ENCODE measurements at regions not wholly inside any gene's neighbourhood (a gene's known extent, or its start where the extent isn't known, plus 50 kb on each side); places are given as distances from the start of the nearest gene placed in this dataset.

DNA sequence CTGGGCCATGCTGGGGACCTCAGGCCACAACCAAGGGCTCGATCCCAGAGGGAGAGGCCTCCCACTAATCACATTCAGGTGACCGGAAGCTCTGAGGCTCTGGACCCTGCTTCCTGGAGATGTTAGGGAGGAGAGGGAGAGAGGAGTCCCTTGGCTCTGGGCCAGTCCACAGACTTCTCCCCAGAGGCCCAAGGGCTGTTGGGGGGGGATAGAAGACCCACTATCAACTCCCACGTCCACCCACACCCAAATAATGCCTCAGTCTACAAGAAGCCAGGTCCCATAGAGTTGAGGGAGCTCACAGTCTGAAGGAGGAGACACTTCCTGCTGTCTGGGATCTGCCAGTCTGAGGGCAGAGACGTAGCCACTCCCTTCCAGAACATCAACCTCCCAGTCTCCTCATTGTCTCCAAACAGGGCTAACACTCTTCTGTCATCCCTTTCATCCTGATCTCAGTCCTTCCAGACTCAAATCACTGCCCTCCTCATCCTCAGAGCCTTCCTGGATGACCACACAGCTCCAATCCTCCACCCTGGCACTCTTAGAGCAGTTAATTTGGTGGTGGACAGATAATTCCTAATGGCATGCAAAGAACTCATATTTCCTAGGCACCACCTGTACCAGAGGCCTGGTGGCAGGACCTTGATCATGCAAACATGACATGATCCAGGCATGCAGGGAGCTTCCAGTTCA is 69.9 kb downstream of the MRPL14 start (continued):
- TF ChIP-seq FOXK2 (IDR thresholded peaks at IDR 0.05), result no peak
- no peak for TF ChIP-seq CUX1 (IDR thresholded peaks at IDR 0.05; ENCODE audit: insufficient replicate concordance, low read depth, low read length)

GRCh38 chr6:44056392-44057237 is 70.6 kb downstream of the MRPL14 start:
- H3K79me2 ChIP-seq (ENCODE audit: control insufficient read depth, insufficient read depth, low read length), result no peaks in the 10 kb centered on the region
- SMC1A ChIA-PET (ENCODE audit: uncharacterized antibody, unreplicated experiment), result interaction anchor here (1.2 kb wide), 1 partner anchor 22 kb away, joined by 4 read pairs; no protein-coding TSS in a partner anchor
- no peak overlapping the region for H3K27ac ChIP-seq (ENCODE audit: control insufficient read depth, insufficient read depth)
- H3K4me2 ChIP-seq (ENCODE audit: control insufficient read depth, insufficient read depth), result no peak overlapping the region
- no peak for ATAC-seq
- H3K27me3 ChIP-seq (replicated peaks in 1 of 2; ENCODE audit: control insufficient read depth in 2 of 2, insufficient read depth in 2 of 2, low read length in 1 of 2), result no peaks in the 10 kb centered on the region
- in situ Hi-C loops (cut with MboI), result no loop called here
- peaks cover 16% of the 10 kb centered on the region for H3K4me1 ChIP-seq (ENCODE audit: control insufficient read depth, insufficient read depth, low read length)
- no peaks in the 10 kb centered on the region for H3K36me3 ChIP-seq (ENCODE audit: control insufficient read depth in 2 of 2, insufficient read depth in 2 of 2, low read length in 1 of 2)
- no peaks in the 10 kb centered on the region for H4K20me1 ChIP-seq (ENCODE audit: control insufficient read depth, insufficient read depth)
- intact Hi-C loops (cut with micrococcal nuclease; ENCODE audit: unreplicated experiment), result loop anchor here (5.0 kb wide), 1 partner anchor 44 kb away; no protein-coding TSS in a partner anchor
- H2AFZ ChIP-seq (ENCODE audit: control insufficient read depth, low read depth, low read length), result no peak overlapping the region
- POLR2A ChIA-PET, result interaction anchor here (0.6 to 1.7 kb wide), 5 partner anchors 15 to 692 kb away, joined by 3 to 4 read pairs (median 3); partner anchors contain the start of gene VEGFA
- no peak overlapping the region for H3K4me3 ChIP-seq
- H3K9me3 ChIP-seq (replicated peaks; ENCODE audit: control insufficient read depth, insufficient read depth, low read length), result no peaks in the 10 kb centered on the region; the same call in 2 of the 3 replicates
- RAD21 ChIA-PET (ENCODE audit: unreplicated experiment), result interaction anchor here (1.0 kb wide), 1 partner anchor 16 kb away, joined by 3 read pairs; no protein-coding TSS in a partner anchor
- FAIRE-seq, result no peak
- DNase-seq (ENCODE audit: low read depth, low spot score), result no peak
- CTCF ChIA-PET, result no interaction called here
- WGBS (ENCODE audit: insufficient coverage, insufficient replicate concordance, low lambda C conversion rate, missing lambda C conversion rate), result 45% methylated on average over 13 of the region's 13 CpGs
- H3K9ac ChIP-seq (ENCODE audit: control insufficient read depth, insufficient read depth, low read length), result no peak overlapping the region
- BruUV-seq (replicated peaks), result no TSS peak
- TF ChIP-seq RELA (IDR thresholded peaks at IDR 0.05; ENCODE audit: borderline replicate concordance, partially characterized antibody) (no peak), MYC (IDR thresholded peaks at IDR 0.05; ENCODE audit: insufficient read depth, insufficient read length, insufficient replicate concordance, low read length, severe bottlenecking) (no peak), LARP7 (IDR thresholded peaks at IDR 0.05) (no peak), GABPA (IDR thresholded peaks at IDR 0.05; ENCODE audit: low read depth) (no peak), HCFC1 (IDR thresholded peaks at IDR 0.05; ENCODE audit: low read length) (no peak), CUX1 (IDR thresholded peaks at IDR 0.05; ENCODE audit: insufficient replicate concordance, low read depth, low read length) (no peak), CHD2 (IDR thresholded peaks at IDR 0.05; ENCODE audit: borderline replicate concordance, low read depth, low read length) (no peak), YY1 (IDR thresholded peaks at IDR 0.05; ENCODE audit: low read depth, low read length) (no peak), ZNF24 (IDR thresholded peaks at IDR 0.05) (no peak)
